Stimulated activated CD4-positive, alpha-beta T cell treated with anti-CD3 and anti-CD28 coated beads, Interleukin-12 subunit alpha, Interleukin-12 subunit beta, amount 100 ng/mL, for 24 hours (primary cell): ENCODE measurements at regions not wholly inside any gene's neighbourhood (a gene's known extent, or its start where the extent isn't known, plus 50 kb on each side); places are given as distances from the start of the nearest gene placed in this dataset.

Experiments
- DNase-seq, 2 experiments: peaks; one replicate each; pipeline ENCODE4 v3.0.0-alpha.2; 2020; ENCODE audit warnings: low read depth in 2 of 2

GRCh38 chr16:13393816-13394215 lies 492.4 kb downstream of the SHISA9 start:
- no peak for DNase-seq

DNA sequence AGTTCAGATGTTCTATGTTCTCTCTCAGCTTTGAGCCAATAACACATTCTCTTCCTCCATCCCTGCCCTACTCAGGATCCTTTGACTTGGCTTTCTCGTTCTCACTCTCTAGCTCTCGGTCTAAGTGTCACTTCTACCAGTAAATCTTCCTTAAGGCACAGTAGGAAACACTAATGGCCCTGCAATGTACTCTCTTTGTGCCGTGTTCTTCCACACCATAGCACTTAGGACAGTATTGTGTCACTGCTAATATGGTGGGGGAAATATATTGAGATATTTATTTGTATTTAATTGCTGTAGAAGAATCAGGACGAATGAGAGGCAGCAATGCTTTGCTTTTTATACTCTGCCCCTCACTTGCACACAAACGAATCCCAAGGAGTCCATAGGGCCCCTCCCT lies 493.1 kb downstream of the SHISA9 start:
- no peak for DNase-seq

GRCh38 chr16:13397126-13397525 lies 495.7 kb downstream of the SHISA9 start:
- DNase-seq = no peak

GRCh38 chr16:13401641-13402040 lies 500.2 kb downstream of the SHISA9 start:
- no peak for DNase-seq

DNA sequence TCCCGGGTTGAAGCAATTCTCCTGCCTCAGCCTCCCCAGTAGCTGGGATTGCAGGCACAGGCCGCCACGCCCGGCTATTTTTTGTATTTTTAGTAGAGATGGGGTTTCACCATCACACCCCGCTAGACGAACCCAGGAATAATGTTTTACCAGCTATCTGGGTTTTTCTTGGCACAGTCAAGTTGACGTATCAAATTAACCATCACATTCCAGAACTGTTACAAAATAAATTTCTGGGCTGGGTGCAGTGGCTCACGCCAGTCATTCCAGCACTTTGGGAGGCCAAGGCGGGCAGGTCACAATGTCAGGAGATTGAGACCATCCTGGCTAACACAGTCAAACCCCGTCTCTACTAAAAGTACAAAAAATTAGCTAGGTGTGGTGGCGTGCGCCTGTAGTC lies 501.2 kb downstream of the SHISA9 start:
- no peak for DNase-seq

GRCh38 chr16:13403326-13403725 lies 501.9 kb downstream of the SHISA9 start:
- no peak for DNase-seq

DNA sequence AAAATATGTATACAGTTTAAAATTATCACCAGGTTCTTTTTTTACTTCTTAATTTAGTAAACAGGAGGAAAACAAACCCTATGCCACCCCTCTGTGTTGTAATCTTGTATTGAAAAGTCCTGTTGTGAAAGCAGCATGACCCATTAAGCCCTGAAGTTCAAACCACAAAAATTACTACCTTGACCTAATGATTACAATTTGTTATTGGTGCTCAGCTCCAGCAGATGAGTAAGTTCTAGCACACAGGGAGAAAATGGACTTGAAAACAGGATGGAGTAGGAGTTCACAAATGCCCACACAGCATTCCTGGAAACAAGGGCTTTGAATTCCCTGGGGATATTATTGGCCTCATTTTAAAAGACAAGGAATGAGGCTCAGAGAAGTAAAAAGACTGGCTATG lies 505.8 kb upstream of the ERCC4 start:
- DNase-seq = no peak

DNA sequence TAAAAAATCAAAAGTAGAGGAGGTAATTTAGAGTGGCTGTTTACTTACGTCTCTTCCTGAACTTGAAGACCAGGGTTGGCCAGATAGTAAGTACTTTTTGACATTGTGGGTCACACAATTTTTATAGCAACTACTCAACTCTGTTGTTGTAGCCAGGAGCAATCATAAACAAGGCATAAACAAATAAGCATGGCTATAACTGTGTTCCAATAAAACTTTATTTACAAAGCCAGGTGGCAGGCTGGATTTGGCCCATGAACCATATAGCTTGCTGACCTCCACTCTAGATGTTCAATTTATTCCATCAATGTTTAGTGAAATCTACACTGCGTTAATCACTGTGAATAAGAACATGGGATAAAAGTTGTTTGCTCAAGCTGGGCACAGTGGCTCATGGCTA lies 500.4 kb upstream of the ERCC4 start:
- DNase-seq = no peak

DNA sequence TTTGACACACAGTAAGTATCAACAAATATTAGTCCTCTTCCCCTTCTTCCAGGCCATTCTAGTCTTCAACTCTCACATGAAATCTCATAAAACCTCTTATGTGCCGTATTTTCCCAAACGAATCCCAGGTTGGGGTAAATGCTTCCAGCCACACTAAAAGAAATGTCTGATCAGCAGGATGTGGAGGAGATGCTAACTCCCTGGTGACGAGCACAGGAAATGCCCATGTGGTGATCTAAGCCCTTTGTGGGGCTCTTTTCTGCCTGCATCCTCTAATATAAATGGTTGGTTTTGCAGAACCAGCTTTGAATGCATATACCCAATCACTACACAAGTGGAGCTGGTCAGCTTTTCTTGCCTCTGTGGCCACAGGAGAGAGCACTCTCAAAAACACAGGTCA lies 498.2 kb upstream of the ERCC4 start:
- no peak for DNase-seq

DNA sequence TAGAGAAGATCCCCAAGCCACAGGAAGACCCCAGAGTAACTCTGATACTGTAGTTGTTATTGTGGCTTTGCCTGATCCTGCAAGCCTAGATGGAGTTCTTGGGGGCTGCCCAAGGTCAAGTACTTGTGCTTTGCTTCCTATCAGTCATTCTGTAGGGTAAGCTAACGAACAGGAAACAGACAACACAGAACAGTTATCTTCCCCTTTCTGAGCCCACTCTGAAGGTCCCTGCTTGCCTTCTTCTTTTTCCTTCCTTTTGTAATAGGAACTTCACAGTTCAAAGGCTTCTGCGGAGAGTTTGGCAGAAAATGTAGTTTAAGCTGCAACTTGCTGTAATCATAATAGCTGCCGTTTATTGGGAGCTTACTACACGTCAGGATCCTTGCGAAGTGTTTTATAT lies 494.1 kb upstream of the ERCC4 start:
- DNase-seq = no peak

- DNase-seq = no peak
Measured at GRCh38 chr16:13426269-13426668, 493.7 kb upstream of the ERCC4 start.

DNA sequence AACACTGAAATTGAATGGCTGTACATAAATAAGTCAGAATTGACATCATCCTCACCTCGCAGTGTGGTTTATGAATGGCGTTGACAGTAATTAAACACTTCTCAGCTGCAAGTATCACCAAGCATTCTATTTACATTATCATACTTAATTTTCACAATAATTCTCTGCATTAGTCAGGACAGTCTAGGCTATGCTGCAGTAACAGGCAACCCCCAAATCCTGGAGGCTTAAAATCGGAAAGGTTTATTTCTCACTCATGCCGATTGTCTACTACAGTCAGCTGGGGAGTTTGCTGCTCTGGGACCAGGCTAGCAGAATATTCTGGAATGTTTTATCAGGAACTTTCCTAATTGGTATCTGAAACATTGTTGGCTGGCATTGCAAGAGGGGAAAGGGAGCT lies 493.2 kb upstream of the ERCC4 start:
- DNase-seq = no peak

GRCh38 chr16:13427943-13428342 lies 492.0 kb upstream of the ERCC4 start:
- no peak for DNase-seq

DNA sequence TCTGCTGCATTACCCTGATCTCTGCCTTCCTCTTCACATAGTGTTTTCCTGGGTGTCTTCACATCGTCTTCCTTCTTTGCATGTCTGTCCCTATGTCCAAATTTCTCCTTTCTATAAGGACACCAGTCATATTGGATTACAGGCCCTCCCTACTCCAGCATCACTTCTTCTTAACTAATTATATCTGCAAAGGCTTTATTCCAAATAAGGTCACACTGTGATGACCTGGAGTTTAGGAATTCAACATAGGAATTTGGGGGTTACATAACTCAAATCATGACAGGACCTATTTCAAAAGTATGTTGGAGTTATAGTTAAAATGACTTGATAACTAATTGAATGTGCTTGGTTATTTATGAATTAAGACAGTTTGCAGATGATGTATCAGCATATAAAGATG lies 490.5 kb upstream of the ERCC4 start:
- no peak for DNase-seq

- no peak for DNase-seq
Measured at GRCh38 chr16:13435415-13435814, 484.5 kb upstream of the ERCC4 start.

DNA sequence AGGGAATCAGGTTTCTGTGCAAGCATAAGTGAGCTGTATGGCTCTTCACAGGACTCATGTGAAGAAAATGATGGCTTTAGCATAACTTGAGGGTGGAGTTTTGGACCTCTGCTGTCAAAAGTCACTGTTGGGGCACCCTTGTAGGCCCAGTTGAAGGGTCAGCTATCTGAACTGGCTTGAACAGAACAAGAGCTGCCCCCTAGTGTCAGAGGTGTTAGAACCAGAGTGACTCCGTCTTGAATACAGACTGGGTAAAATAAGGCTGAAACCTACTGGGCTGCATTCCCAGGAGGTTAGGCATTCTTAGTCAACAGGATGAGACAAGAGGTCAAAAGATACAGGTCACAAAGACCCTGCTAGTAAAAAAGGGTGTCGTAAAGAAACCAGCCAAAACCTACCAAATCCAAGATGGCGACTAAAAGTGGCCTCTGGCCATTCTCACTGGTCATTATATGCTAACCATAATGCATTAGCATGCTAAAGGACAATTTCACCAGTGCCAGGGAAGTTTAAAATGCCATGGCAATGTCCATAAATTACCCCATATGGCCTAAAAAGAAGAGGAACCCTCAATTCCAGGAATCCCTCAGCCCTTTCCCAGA lies 484.0 kb upstream of the ERCC4 start:
- no peak for DNase-seq

DNA sequence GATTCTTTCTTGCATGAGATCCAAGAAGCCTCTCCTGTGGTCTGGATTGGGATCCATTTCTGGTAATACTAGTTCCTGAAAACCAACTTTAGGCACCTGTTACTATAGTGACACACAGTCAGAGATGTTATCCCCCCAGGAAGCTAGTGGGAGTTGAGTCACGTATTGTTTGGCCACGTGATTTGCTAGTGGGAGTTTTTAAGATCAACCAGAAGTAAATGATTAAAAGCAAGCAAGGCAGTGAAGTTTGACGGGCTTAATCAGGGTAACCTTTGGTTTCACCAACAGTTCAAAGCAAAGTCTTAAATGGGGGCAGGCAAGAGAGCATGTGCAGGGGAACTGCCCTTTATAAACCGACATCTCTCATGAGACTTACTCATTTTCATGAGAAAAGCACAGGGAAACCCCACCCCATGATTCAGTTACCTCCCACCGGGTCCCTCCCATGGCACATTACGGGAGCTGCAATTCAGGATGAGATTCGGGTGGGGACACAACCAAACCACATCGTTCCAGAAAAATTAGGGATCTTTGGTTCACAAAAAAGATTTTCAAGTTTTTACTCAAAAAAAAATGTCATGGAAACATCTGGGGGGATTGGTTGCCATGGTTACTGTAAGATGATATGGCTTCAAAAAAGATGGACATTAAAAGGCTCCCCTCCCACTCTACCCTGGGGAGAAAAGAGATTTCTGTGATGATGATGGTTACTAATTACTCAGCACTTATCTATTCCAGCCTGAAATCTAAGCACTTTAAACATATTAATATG lies 483.1 kb upstream of the ERCC4 start:
- DNase-seq = no peak

DNA sequence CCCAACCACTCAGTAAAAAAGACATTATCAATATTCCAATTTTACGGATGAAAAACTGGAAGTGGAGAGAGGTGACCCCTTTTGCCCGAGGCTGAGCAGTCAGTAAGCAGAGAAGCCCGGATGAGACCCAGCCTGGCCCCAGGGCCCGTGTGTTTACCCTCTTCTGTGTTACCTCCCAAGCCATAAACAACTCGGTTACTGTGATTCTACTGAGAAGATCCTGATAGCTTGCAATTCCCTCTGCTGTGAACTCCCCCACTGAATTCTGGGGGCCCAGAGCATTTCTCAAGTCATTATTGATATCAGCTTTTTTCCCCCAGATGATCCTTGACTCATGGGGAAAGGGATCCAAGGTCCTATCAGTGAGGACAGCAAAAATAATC lies 482.6 kb upstream of the ERCC4 start:
- DNase-seq = no peak

GRCh38 chr16:13438064-13438463 lies 481.9 kb upstream of the ERCC4 start:
- no peak for DNase-seq

DNA sequence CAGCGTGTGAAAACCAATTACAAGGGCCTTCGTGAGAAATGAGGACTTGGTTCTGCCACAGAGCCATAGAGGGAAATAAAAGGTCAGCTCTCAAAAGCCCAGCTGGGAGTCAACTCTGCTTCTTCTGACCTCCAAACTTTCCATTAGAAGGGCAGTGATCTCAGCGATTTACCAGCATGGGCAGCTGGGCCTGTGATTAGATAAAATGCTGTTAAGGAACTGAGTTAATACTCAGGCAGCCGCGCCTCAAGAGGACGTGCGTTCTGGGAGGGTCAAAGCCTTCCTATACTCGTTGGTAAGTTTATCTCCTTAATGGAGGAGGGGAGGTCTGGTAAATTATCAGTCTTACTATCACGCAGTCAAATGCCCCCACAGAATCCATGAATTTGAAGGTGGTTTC lies 480.2 kb upstream of the ERCC4 start:
- no peak for DNase-seq

DNA sequence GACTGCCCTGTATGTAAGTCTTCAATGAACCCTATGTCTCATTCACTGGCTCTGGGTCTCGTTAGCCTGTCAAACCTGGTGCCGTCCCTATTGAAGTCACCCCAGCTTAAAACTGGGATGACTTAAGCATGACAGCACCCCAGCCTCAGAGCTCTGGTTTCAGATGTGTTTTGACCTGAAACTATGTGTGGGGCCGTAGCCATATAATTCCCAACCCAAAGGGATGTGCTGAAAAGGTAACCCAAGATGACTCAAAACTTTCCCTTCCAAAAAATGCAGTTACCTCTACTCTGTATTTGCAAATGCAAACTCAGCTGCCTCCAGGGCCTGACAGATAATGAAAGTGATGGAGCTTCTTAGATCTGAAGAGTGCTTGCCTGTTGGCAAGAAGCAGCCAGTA lies 478.3 kb upstream of the ERCC4 start:
- no peak for DNase-seq

- no peak for DNase-seq
Measured at GRCh38 chr16:13448346-13448745, 471.6 kb upstream of the ERCC4 start.

- no peak for DNase-seq
Measured at GRCh38 chr16:13453325-13453724, 466.6 kb upstream of the ERCC4 start.
